NOMO-1 treated with DMSO at 0.1 percent for 48 hours (cell line): ENCODE measurements at regions not wholly inside any gene's neighbourhood (a gene's known extent, or its start where the extent isn't known, plus 50 kb on each side); places are given as distances from the start of the nearest gene placed in this dataset.
A peak's percentile ranks its signal among the peaks of the same experiment; 100 is the strongest.
"Not testable (repeated sequence)": the region's sequence is repeated elsewhere in the genome, so short reads cannot be mapped to it uniquely, and the experiment has no call there.

Experiments used
- DNase-seq: peaks from one replicate; lab custom pipeline; 2025; ENCODE audit not compliant: unreplicated experiment; lab: John Stamatoyannopoulos, UW

- DNase-seq, result no peak
Measured at GRCh38 chr9:129415942-129416651, 204.8 kb downstream of the C9orf50 start.

GRCh38 chr9:129414993-129415941 lies 205.6 kb downstream of the C9orf50 start:
- DNase-seq, result no peak

- DNase-seq, result no peak
Measured at GRCh38 chr9:129414377-129414992, 206.4 kb downstream of the C9orf50 start.

GRCh38 chr9:129413537-129414376 lies 207.1 kb downstream of the C9orf50 start:
- DNase-seq, result peak; percentile 93

GRCh38 chr9:129412814-129413536 lies 207.9 kb downstream of the C9orf50 start:
- DNase-seq, result peak; percentile 84

- not testable (repeated sequence) for DNase-seq
Measured at GRCh38 chr9:129412176-129412813, 208.6 kb downstream of the C9orf50 start.

GRCh38 chr9:129411501-129412175 lies 209.3 kb downstream of the C9orf50 start:
- no peak for DNase-seq

GRCh38 chr9:129410226-129410625 lies 210.7 kb downstream of the C9orf50 start:
- DNase-seq, result no peak

- no peak for DNase-seq
Measured at GRCh38 chr9:129408535-129409215, 212.2 kb downstream of the C9orf50 start.

- DNase-seq, result no peak
Measured at GRCh38 chr9:129407905-129408452, 212.9 kb downstream of the C9orf50 start.

- peak; percentile 77 for DNase-seq
Measured at GRCh38 chr9:129406278-129407225, 214.3 kb downstream of the C9orf50 start.

GRCh38 chr9:129405827-129406213 lies 215.1 kb downstream of the C9orf50 start:
- no peak for DNase-seq

GRCh38 chr9:129405089-129405826 lies 215.6 kb downstream of the C9orf50 start:
- DNase-seq, result no peak

GRCh38 chr9:129404621-129405020 lies 216.3 kb downstream of the C9orf50 start:
- no peak for DNase-seq

GRCh38 chr9:129403779-129404620 lies 216.9 kb downstream of the C9orf50 start:
- DNase-seq, result no peak
